GM23338 (cell line): ENCODE measurements at regions not wholly inside any gene's neighbourhood (a gene's known extent, or its start where the extent isn't known, plus 50 kb on each side); places are given as distances from the start of the nearest gene placed in this dataset.

Experiments used
- ATAC-seq: fragments of 200-7000 bp; cut with Tn5 transposase; 3 replicates; pipeline ENCODE4 v1.9.1; 2020
- DNase-seq: peaks from one replicate; pipeline ENCODE4 v3.0.0-alpha.2; 2015; ENCODE audit warnings: low spot score
- H2AFZ ChIP-seq: fragments of 200-600 bp; sonication (generic); 2 replicates; pipeline ENCODE4 v1.8.0; 2016; ENCODE audit warnings: antibody characterized with exemption, mild to moderate bottlenecking, moderate library complexity
- H3F3A ChIP-seq: fragments of 200-600 bp; sonication (generic); replicated peaks from 2 replicates; pipeline ENCODE4 v1.8.0; 2017; ENCODE audit warnings: antibody characterized with exemption, mixed run types, low read depth
- H3K27ac ChIP-seq: fragments of 200-600 bp; sonication (generic); 2 replicates; pipeline ENCODE4 v1.6.1; 2016; ENCODE audit warnings: low read depth
- H3K27me3 ChIP-seq: fragments of 200-600 bp; sonication (generic); 2 replicates; pipeline ENCODE4 v1.8.0; 2016; ENCODE audit warnings: mild to moderate bottlenecking, mixed run types, moderate library complexity; ENCODE audit not compliant: insufficient read depth
- H3K36me3 ChIP-seq: fragments of 200-600 bp; sonication (generic); 2 replicates; pipeline ENCODE4 v1.8.0; 2016; ENCODE audit warnings: mild to moderate bottlenecking; ENCODE audit not compliant: insufficient read depth
- H3K4me1 ChIP-seq: fragments of 200-600 bp; sonication (generic); 2 replicates; pipeline ENCODE4 v1.8.0; 2016; ENCODE audit warnings: mild to moderate bottlenecking, moderate library complexity; ENCODE audit not compliant: insufficient read depth
- H3K4me2 ChIP-seq: fragments of 200-600 bp; sonication (generic); 2 replicates; pipeline ENCODE4 v1.7.1; 2017; ENCODE audit warnings: mixed run types
- H3K4me3 ChIP-seq: fragments of 200-600 bp; sonication (generic); 2 replicates; pipeline ENCODE4 v1.6.1; 2016; ENCODE audit warnings: mixed run types
- H3K79me2 ChIP-seq: fragments of 200-600 bp; sonication (generic); replicated peaks from 2 replicates; pipeline ENCODE4 v1.8.0; 2017; ENCODE audit warnings: mild to moderate bottlenecking; ENCODE audit not compliant: insufficient read depth
- H3K9me2 ChIP-seq: fragments of 200-600 bp; sonication (generic); 2 replicates; pipeline ENCODE4 v1.8.0; 2017; ENCODE audit not compliant: insufficient read depth
- H4K20me1 ChIP-seq: fragments of 200-600 bp; sonication (generic); replicated peaks from 2 replicates; pipeline ENCODE4 v1.8.0; 2017; ENCODE audit warnings: mild to moderate bottlenecking; ENCODE audit not compliant: insufficient read depth
- H3K27ac Mint-ChIP-seq: 2 replicates; pipeline ENCODE4 v1.8.0; 2020; ENCODE audit warnings: inconsistent platforms, mild to moderate bottlenecking, moderate library complexity, mixed read lengths
- H3K27me3 Mint-ChIP-seq: 3 replicates; pipeline ENCODE4 v1.8.0; 2022; ENCODE audit warnings: low read depth, mild to moderate bottlenecking, moderate library complexity, mixed read lengths, inconsistent platforms; ENCODE audit not compliant: insufficient read depth, poor library complexity
- H3K36me3 Mint-ChIP-seq: 3 replicates; pipeline ENCODE4 v1.8.0; 2021; ENCODE audit warnings: low read depth, mild to moderate bottlenecking, inconsistent platforms, moderate library complexity, mixed read lengths
- H3K4me1 Mint-ChIP-seq: 3 replicates; pipeline ENCODE4 v1.8.0; 2020; ENCODE audit warnings: mild to moderate bottlenecking, inconsistent platforms, mixed read lengths
- H3K4me3 Mint-ChIP-seq: 3 replicates; pipeline ENCODE4 v1.8.0; 2021; ENCODE audit warnings: moderate library complexity, mild to moderate bottlenecking, inconsistent platforms, mixed read lengths
- H3K9me3 Mint-ChIP-seq: 3 replicates; pipeline ENCODE4 v1.8.0; 2020; ENCODE audit warnings: moderate library complexity, mild to moderate bottlenecking, inconsistent platforms, mixed read lengths
- CREB1 ChIP-seq: fragments of 250-450 bp; sonication (Bioruptor Pico); IDR thresholded peaks from 2 replicates; pipeline ENCODE4 v1.5.0; 2020; ENCODE audit warnings: low read depth, mild to moderate bottlenecking, moderate library complexity
- ETS1 ChIP-seq: IDR thresholded peaks from 2 replicates; pipeline ENCODE4 v1.6.1; 2016; ENCODE audit warnings: antibody characterized with exemption
- EZH2 ChIP-seq: fragments of 200-600 bp; sonication (generic); IDR thresholded peaks from one replicate; pipeline ENCODE4 v1.8.0; 2017; ENCODE audit warnings: antibody characterized with exemption, mild to moderate bottlenecking, low read depth; ENCODE audit not compliant: unreplicated experiment
- EZH2phosphoT487 ChIP-seq: fragments of 200-600 bp; sonication (generic); IDR thresholded peaks from one replicate; pipeline ENCODE4 v1.8.1; 2018; ENCODE audit warnings: antibody characterized with exemption; ENCODE audit not compliant: unreplicated experiment
- NANOG ChIP-seq: IDR thresholded peaks from 2 replicates; pipeline ENCODE4 v1.6.1; 2016; ENCODE audit warnings: antibody characterized with exemption, borderline replicate concordance
- POLR2AphosphoS5 ChIP-seq: IDR thresholded peaks from 2 replicates; pipeline ENCODE4 v1.6.1; 2016; ENCODE audit warnings: antibody characterized with exemption, low read depth
- REST ChIP-seq: IDR thresholded peaks from one replicate; pipeline ENCODE4 v1.6.1; 2018; ENCODE audit warnings: antibody characterized with exemption; ENCODE audit not compliant: unreplicated experiment
- STAT1 ChIP-seq: IDR thresholded peaks from one replicate; pipeline ENCODE4 v1.6.1; 2016; ENCODE audit warnings: antibody characterized with exemption; ENCODE audit not compliant: unreplicated experiment
- ZNF114 ChIP-seq: fragments of 250-450 bp; sonication (Bioruptor Pico); IDR thresholded peaks from 2 replicates; pipeline ENCODE4 v1.5.0; 2020; ENCODE audit warnings: mild to moderate bottlenecking, moderate library complexity
- ZNF331 ChIP-seq: fragments of 250-450 bp; sonication (Bioruptor Pico); IDR thresholded peaks from 2 replicates; pipeline ENCODE4 v1.5.0; 2020; ENCODE audit warnings: low read depth, mild to moderate bottlenecking, moderate library complexity
- ZNF462 ChIP-seq: fragments of 250-450 bp; sonication (Bioruptor Pico); IDR thresholded peaks from 2 replicates; pipeline ENCODE4 v1.5.0; 2020; ENCODE audit warnings: mild to moderate bottlenecking, moderate library complexity

GRCh38 chr1:221648201-221648600 lies 93.7 kb downstream of the DUSP10 start:
- no peaks in the 10 kb centered on the region for H3F3A ChIP-seq
- no peaks in the 10 kb centered on the region for H3K9me2 ChIP-seq
- H3K4me2 ChIP-seq, result no peak overlapping the region
- no peaks in the 10 kb centered on the region for H4K20me1 ChIP-seq
- TF ChIP-seq ZNF331, result no peak
- TF ChIP-seq EZH2phosphoT487, result no peak
- TF ChIP-seq STAT1, result no peak
- no peak for TF ChIP-seq ZNF114 (CRISPR knock-in tag)
- no peak for TF ChIP-seq POLR2AphosphoS5
- TF ChIP-seq NANOG, result no peak
- no peak for TF ChIP-seq CREB1 (CRISPR knock-in tag)
- TF ChIP-seq REST, result no peak
- no peak for TF ChIP-seq ZNF462 (CRISPR knock-in tag)
- no peak for TF ChIP-seq ETS1
- no peak for TF ChIP-seq EZH2
- H3K79me2 ChIP-seq, result no peaks in the 10 kb centered on the region
- H3K27ac ChIP-seq, result no peak overlapping the region
- Mint-ChIP-seq H3K27me3 (no peaks in the 10 kb centered on the region), H3K4me3 (no peak overlapping the region), H3K36me3 (no peaks in the 10 kb centered on the region), H3K27ac (no peak overlapping the region), H3K4me1 (peaks cover 11% of the 10 kb centered on the region; the same call in 2 of the 3 replicates), H3K9me3 (peaks cover 3% of the 10 kb centered on the region; the same call in 1 of the 3 replicates)
- H3K27me3 ChIP-seq, result no peaks in the 10 kb centered on the region
- H2AFZ ChIP-seq, result no peak overlapping the region
- DNase-seq (no peak), ATAC-seq (no peak)
- peaks cover 9% of the 10 kb centered on the region for H3K4me1 ChIP-seq
- no peak overlapping the region for H3K4me3 ChIP-seq
- H3K36me3 ChIP-seq, result no peaks in the 10 kb centered on the region
